HUDEP-2 (cell line): ENCODE measurements at regions not wholly inside any gene's neighbourhood (a gene's known extent, or its start where the extent isn't known, plus 50 kb on each side); places are given as distances from the start of the nearest gene placed in this dataset.
"Not testable (repeated sequence)": the region's sequence is repeated elsewhere in the genome, so short reads cannot be mapped to it uniquely, and the experiment has no call there.

Experiments
- DNase-seq, 76 experiments: peaks; one replicate each; lab custom pipeline; 2025; ENCODE audit not compliant: unreplicated experiment in 76 of 76; lab: John Stamatoyannopoulos, UW

- DNase-seq: no peak
Measured at GRCh38 chr9:129418451-129418850, 202.4 kb downstream of the C9orf50 start.

- DNase-seq: no peak
Measured at GRCh38 chr9:129416821-129417539, 203.9 kb downstream of the C9orf50 start.

GRCh38 chr9:129415942-129416651 lies 204.8 kb downstream of the C9orf50 start:
- no peak for DNase-seq

DNA sequence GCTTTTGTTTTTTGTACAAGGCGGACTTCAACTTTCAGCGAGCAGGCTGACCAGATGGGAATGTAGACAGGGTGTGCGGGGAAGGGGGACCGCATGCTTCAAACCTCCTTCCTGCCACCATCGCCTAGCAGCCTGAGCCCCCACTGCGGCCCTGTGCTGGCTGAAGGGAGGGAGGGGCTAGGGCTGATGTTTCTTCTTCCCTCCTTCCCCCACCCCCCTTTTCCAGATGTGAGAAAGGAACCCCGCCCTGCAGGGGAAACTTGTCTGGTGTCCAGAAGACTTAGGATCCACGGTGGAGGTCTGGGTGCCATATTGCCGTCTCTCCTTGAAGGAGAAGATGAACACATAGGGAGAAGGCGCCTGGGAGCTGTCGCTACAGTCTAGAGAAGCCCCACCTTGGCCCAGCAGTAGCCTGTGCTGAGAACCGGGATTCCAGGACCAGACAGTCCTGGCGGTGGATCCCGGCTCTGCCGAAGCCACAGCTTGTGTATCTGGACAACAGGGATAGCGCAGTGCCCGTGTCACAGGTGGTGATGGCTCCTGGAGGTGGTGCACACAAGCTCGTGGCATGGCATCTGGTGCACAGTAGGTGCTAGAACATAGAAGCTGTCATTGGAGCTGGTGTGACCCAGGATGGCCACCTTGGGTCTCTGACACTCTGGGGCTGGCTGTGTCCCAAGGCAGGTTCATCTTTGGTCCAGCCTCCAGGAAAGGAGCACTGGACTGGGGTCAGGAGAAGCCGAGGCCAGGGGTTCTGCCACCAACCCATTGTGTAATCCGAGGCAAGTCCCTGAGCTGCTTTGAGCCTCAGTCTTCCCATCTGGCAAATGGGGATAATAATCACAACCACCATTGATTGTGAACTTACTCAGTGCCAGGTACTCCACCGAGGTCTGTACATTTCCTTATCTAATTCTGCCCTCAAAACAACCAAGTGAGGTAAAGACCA lies 205.6 kb downstream of the C9orf50 start:
- no peak for DNase-seq

GRCh38 chr9:129414377-129414992 lies 206.4 kb downstream of the C9orf50 start:
- peak in 6 of 76 experiments; percentile 3 to 46 (median 26) for DNase-seq

- peak in 75 of 76 experiments; percentile 22 to 98 (median 93) for DNase-seq
Measured at GRCh38 chr9:129413537-129414376, 207.1 kb downstream of the C9orf50 start.

GRCh38 chr9:129412814-129413536 lies 207.9 kb downstream of the C9orf50 start:
- peak in 24 of 76 experiments; percentile 3 to 50 (median 17) for DNase-seq

DNA sequence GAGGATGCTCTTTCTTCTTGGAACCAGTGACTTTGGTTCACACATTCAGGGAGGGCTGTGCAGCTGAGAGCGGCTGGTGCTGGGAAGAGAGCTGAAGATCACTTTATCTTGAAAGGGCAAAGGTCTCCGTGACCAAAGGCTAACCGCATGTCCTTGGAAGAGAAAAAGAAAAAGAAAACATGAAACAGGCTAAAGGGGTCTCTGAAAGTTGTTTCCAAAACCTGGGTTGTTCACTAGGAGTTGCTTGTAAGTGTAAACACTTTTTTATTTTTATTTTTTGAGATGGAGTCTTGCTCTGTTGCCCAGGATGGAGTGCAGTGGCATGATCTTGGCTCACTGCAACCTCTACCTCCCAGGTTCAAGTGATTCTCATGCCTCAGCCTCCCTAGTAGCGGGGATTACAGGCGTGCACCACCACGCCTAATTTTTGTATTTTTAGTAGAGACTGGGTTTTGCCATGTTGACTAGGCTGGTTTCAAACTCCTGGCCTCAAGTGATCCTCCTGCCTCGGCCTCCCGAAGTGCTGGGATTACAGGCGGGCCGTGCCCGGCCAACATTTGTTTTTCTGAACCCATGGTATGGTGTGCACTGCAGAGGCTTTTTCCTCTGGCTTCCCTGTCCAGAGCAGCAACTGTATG lies 208.6 kb downstream of the C9orf50 start:
- not testable (repeated sequence) for DNase-seq

DNA sequence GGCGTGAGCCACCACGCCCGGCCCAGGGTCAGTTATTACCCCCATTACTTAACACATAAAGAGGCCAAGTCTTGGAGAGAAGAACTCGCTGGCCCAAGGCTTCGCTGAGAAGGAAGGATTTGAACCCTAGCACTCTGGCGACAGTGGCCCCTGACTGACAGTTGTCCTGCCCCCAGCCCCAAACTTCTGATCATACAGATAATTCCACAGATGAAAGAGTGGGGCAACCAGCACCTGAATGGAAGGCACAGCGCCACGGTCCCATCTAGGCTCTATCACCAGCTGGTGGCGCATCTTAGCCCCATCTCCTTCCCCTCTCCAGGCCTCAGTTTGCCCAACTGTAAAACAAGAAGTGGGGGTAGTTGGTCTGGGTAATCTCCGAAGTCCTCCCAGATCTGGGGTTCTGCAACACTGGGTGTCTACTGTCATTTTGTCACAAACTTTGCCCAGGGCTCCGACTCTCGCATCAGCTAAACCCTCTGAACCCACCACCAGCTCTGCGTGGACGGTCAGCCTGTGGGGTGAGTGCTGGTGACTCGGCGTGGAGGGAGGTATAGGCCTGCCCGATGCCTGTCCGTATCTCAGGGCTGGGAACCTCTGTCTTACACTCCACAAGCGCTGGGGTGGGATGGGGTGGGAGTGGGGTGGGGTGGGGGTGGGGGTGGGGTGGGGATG lies 209.3 kb downstream of the C9orf50 start:
- DNase-seq: no peak

- no peak for DNase-seq
Measured at GRCh38 chr9:129410226-129410625, 210.7 kb downstream of the C9orf50 start.

GRCh38 chr9:129408535-129409215 lies 212.2 kb downstream of the C9orf50 start:
- no peak for DNase-seq

DNA sequence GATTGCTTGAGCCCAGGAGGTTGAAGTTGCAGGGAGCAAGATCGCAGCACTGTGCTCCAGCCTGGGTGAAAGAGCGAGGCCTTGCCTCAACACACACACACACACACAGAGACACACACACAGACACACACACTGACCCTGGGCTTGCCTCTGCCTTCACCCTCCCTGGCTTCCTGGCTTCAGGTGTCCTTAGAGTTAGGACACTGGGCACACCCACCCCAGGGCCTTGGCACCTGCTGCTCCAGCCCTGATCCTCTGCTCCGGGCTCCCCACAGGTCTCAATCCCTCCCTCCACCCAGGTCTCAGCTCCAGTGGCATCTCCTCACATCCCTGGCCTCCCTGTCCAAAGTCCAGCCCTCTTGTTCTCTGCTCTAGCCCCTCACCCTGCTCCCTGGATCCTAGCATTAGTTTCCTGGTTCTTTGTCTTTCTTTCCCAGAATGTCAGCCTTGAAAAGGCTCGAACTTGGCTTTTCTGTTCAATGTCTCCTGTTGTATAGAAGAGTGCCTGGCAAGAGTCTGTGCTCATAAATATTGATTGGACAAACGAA lies 212.9 kb downstream of the C9orf50 start:
- no peak for DNase-seq

GRCh38 chr9:129406278-129407225 lies 214.3 kb downstream of the C9orf50 start:
- DNase-seq: peak in 69 of 76 experiments; percentile 8 to 83 (median 62)

DNA sequence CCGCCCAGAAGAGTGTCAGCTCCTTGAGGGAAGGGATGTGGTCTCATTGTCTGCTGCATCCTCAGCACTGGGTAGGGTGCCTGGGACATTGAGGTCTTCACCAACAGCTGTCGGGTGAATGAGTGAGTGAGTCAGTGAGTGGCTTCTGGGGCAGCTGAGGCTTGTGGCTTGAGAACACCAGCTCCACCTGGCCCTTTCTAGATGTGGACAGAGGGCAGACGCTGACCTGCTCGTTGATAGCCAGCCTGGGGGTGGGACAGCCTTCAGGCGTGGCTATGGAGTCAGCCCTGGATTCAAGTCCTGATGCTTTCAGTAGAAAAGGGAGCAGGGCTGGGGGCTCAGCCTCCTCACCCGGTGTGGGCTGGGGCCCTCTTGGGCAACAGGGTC lies 215.1 kb downstream of the C9orf50 start:
- DNase-seq: no peak

DNA sequence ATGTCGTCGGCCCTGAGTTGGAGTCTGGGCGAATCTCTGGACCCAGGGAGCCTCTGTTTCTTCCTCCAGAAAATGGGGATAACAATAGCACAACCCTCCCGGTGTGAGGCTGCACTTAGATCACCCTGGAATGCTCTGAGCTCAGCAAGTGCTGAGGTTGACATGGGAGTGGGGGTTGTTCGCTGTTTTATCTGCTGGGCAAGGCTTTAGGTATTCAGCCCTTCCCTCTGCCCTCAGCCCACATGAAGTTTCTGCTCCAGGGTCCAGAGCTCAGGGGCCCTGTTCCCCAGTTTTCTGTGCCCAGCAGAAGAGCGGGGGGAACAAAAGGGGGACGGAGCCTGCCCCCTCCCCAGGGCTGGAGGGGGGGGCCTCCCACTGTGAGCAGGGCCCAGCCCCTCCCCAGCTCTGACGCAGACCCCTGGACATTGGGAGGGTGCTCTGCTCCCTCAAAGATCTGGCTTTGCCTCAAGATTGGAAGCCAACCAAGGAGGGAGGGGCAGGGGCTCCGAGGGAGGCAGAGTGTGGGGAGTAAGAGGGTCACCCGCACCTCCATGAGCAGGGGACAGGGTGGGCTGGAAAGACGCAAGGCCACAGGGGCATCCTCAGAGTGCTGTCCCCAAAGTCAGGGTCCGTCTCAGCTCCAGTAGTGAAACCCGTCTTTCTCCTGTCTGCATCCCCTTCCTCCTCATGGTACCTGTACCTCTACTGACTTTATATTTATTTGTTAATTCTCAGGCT lies 215.6 kb downstream of the C9orf50 start:
- DNase-seq: no peak
